SK-N-SH treated with all-trans-retinoic acid at 6 μM for 48 hours (cell line): ENCODE measurements at regions not wholly inside any gene's neighbourhood (a gene's known extent, or its start where the extent isn't known, plus 50 kb on each side); places are given as distances from the start of the nearest gene placed in this dataset.

ENCODE experiments used
- BACH2 ChIP-seq: fragments of 250-450 bp; sonication (Bioruptor Pico); IDR thresholded peaks from 2 replicates; pipeline ENCODE4 v1.9.0; 2021; ENCODE audit warnings: mild to moderate bottlenecking, borderline replicate concordance
- CSDC2 ChIP-seq: fragments of 250-450 bp; sonication (Bioruptor Pico); IDR thresholded peaks from 2 replicates; pipeline ENCODE4 v1.5.0; 2020; ENCODE audit warnings: mild to moderate bottlenecking, moderate library complexity
- GLIS3 ChIP-seq: fragments of 250-450 bp; sonication (Bioruptor Pico); IDR thresholded peaks from 2 replicates; pipeline ENCODE4 v1.5.0; 2020; ENCODE audit warnings: mild to moderate bottlenecking, moderate library complexity
- OSR1 ChIP-seq: fragments of 250-450 bp; sonication (Bioruptor Pico); IDR thresholded peaks from 2 replicates; pipeline ENCODE4 v1.8.0; 2022; ENCODE audit warnings: moderate library complexity, mild to moderate bottlenecking, inconsistent platforms
- PPARA ChIP-seq: fragments of 250-450 bp; sonication (Bioruptor Pico); IDR thresholded peaks from 2 replicates; pipeline ENCODE4 v1.5.0; 2020; ENCODE audit warnings: mild to moderate bottlenecking, borderline replicate concordance
- RARB ChIP-seq: fragments of 250-450 bp; sonication (Bioruptor Pico); IDR thresholded peaks from 2 replicates; pipeline ENCODE4 v1.8.0; 2021; ENCODE audit warnings: mild to moderate bottlenecking, moderate library complexity
- TOX ChIP-seq: fragments of 250-450 bp; sonication (Bioruptor Pico); IDR thresholded peaks from 2 replicates; pipeline ENCODE4 v1.8.0; 2021; ENCODE audit warnings: mild to moderate bottlenecking, moderate library complexity, borderline replicate concordance
- ZFP3 ChIP-seq: fragments of 250-450 bp; sonication (Bioruptor Pico); IDR thresholded peaks from 2 replicates; pipeline ENCODE4 v1.5.0; 2020; ENCODE audit warnings: mild to moderate bottlenecking, moderate library complexity
- ZFP30 ChIP-seq: fragments of 450-650 bp; formaldehyde crosslinking; IDR thresholded peaks from 2 replicates; pipeline ENCODE4 v1.5.0; 2022; ENCODE audit warnings: mild to moderate bottlenecking, moderate library complexity
- ZNF8 ChIP-seq: fragments of 450-650 bp; formaldehyde crosslinking; IDR thresholded peaks from 2 replicates; pipeline ENCODE4 v1.5.0; 2020; ENCODE audit warnings: mild to moderate bottlenecking, moderate library complexity
- TF ChIP-seq, protein P1 (sequence below): fragments of 250-450 bp; sonication (Bioruptor Pico); IDR thresholded peaks from 2 replicates; pipeline ENCODE4 v1.8.0; 2020; ENCODE audit warnings: mild to moderate bottlenecking, moderate library complexity, borderline replicate concordance
- TF ChIP-seq, protein P2 (sequence below): fragments of 250-450 bp; sonication (Bioruptor Pico); IDR thresholded peaks from 2 replicates; pipeline ENCODE4 v1.5.0; 2020; ENCODE audit warnings: mild to moderate bottlenecking, moderate library complexity
- TF ChIP-seq, protein P3 (sequence below): fragments of 250-450 bp; sonication (Bioruptor Pico); IDR thresholded peaks from 2 replicates; pipeline ENCODE4 v1.5.1; 2020; ENCODE audit warnings: low read depth, mild to moderate bottlenecking, moderate library complexity

DNA sequence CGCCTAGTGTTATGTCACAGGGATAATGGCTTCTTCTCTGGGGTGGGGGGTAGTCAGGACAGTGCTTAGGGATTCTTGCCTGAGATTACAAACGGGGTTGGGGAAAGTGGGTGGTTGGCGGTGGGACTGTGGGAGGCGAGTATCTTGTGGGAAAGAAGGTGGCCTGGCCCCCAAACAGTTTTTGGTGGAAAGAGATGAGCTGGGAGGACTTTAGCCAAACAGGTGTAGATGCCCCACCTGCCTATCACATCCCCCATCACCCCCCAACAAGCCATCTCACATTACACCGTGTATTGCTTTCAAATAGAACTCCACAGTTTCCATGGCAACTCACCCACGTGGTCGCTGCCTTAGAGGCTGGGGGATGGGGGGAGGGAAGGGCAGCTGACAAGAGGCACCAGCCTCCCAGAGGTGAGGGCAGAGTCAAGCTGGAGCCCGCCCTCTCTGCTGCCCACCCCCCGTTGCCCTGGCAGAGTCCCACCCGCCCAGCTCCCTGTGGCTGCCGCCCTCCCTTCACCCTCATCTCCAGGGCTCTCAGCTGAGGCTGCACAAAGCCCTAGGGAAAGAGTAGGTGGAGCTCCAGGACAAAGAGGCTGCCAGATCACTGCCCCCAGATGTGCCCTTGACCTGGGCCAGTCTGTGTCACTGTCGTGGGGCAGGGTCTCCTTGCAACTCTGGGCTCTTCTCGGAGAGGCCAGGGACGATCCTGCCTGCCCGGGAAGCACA is 98.3 kb downstream of the LRRC74A start:
- TF ChIP-seq, protein P1, sequence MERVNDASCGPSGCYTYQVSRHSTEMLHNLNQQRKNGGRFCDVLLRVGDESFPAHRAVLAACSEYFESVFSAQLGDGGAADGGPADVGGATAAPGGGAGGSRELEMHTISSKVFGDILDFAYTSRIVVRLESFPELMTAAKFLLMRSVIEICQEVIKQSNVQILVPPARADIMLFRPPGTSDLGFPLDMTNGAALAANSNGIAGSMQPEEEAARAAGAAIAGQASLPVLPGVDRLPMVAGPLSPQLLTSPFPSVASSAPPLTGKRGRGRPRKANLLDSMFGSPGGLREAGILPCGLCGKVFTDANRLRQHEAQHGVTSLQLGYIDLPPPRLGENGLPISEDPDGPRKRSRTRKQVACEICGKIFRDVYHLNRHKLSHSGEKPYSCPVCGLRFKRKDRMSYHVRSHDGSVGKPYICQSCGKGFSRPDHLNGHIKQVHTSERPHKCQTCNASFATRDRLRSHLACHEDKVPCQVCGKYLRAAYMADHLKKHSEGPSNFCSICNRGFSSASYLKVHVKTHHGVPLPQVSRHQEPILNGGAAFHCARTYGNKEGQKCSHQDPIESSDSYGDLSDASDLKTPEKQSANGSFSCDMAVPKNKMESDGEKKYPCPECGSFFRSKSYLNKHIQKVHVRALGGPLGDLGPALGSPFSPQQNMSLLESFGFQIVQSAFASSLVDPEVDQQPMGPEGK (CRISPR knock-in tag) = no peak; the same call in 1 of the 2 replicates
- TF ChIP-seq CSDC2 (CRISPR knock-in tag) (no peak), GLIS3 (CRISPR knock-in tag) (no peak), OSR1 (no peak), TOX (no peak), ZNF8 (CRISPR knock-in tag) (no peak), ZFP30 (CRISPR knock-in tag) (no peak), BACH2 (CRISPR knock-in tag) (no peak), PPARA (CRISPR knock-in tag) (no peak), RARB (no peak), ZFP3 (CRISPR knock-in tag) (no peak)
- TF ChIP-seq, protein P2, sequence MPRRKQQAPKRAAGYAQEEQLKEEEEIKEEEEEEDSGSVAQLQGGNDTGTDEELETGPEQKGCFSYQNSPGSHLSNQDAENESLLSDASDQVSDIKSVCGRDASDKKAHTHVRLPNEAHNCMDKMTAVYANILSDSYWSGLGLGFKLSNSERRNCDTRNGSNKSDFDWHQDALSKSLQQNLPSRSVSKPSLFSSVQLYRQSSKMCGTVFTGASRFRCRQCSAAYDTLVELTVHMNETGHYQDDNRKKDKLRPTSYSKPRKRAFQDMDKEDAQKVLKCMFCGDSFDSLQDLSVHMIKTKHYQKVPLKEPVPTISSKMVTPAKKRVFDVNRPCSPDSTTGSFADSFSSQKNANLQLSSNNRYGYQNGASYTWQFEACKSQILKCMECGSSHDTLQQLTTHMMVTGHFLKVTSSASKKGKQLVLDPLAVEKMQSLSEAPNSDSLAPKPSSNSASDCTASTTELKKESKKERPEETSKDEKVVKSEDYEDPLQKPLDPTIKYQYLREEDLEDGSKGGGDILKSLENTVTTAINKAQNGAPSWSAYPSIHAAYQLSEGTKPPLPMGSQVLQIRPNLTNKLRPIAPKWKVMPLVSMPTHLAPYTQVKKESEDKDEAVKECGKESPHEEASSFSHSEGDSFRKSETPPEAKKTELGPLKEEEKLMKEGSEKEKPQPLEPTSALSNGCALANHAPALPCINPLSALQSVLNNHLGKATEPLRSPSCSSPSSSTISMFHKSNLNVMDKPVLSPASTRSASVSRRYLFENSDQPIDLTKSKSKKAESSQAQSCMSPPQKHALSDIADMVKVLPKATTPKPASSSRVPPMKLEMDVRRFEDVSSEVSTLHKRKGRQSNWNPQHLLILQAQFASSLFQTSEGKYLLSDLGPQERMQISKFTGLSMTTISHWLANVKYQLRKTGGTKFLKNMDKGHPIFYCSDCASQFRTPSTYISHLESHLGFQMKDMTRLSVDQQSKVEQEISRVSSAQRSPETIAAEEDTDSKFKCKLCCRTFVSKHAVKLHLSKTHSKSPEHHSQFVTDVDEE (CRISPR knock-in tag) = no peak
- TF ChIP-seq, protein P3, sequence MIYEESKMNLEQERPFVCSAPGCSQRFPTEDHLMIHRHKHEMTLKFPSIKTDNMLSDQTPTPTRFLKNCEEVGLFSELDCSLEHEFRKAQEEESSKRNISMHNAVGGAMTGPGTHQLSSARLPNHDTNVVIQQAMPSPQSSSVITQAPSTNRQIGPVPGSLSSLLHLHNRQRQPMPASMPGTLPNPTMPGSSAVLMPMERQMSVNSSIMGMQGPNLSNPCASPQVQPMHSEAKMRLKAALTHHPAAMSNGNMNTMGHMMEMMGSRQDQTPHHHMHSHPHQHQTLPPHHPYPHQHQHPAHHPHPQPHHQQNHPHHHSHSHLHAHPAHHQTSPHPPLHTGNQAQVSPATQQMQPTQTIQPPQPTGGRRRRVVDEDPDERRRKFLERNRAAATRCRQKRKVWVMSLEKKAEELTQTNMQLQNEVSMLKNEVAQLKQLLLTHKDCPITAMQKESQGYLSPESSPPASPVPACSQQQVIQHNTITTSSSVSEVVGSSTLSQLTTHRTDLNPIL (CRISPR knock-in tag) = no peak
